HCT116 (cell line): ENCODE measurements at regions not wholly inside any gene's neighbourhood (a gene's known extent, or its start where the extent isn't known, plus 50 kb on each side); places are given as distances from the start of the nearest gene placed in this dataset.

Experiments
- ATAC-seq: fragments of 200-7000 bp; cut with Tn5 transposase; 2 replicates; pipeline ENCODE4 v1.9.1; 2020; ENCODE audit warnings: mild to moderate bottlenecking, moderate library complexity
- BruUV-seq: library from RNA; stranded (reverse); fragments of 400-500 nt; replicated peaks from 2 replicates; lab custom pipeline; 2021; lab: Mats Ljungman, UMichigan
- CTCF ChIA-PET: fragments of 300-600 bp; sonication (Branson Sonifier 250); formaldehyde crosslinking; loops from one replicate; lab custom pipeline; 2021; ENCODE audit warnings: antibody characterized with exemption; lab: Charles Lee
- POLR2A ChIA-PET: fragments of 300-600, 350-600 bp; sonication (Branson Sonifier 250); formaldehyde crosslinking; loops from one replicate; lab custom pipeline; 2021; ENCODE audit warnings: antibody characterized with exemption; lab: Charles Lee
- RAD21 ChIA-PET, 2 experiments: fragments of 300-600 bp; sonication (Branson Sonifier 250); formaldehyde crosslinking; loops; one replicate each; lab custom pipeline; 2023; ENCODE audit warnings: low total read pairs in 2 of 2; ENCODE audit not compliant: uncharacterized antibody in 2 of 2, unreplicated experiment in 2 of 2, low non-redundant PET in 1 of 2; lab: Charles Lee
- DNase-seq: peaks from one replicate; pipeline ENCODE4 v3.0.0-alpha.2; 2010; ENCODE audit warnings: low read depth, low spot score
- H2AFZ ChIP-seq: fragments of 200-600 bp; shearing (Covaris generic), sonication (generic); 2 replicates; pipeline ENCODE4 v1.6.1; 2017; ENCODE audit warnings: low read depth, mixed run types, mixed read lengths, antibody characterized with exemption, low read length; ENCODE audit not compliant: poor library complexity, severe bottlenecking
- H3K27ac ChIP-seq: 2 replicates; pipeline ENCODE4 v1.5.1; 2012; ENCODE audit warnings: low read depth, low read length
- H3K27me3 ChIP-seq: fragments of 200-600 bp; sonication (generic); 2 replicates; pipeline ENCODE4 v1.6.1; 2016; ENCODE audit warnings: mixed run types, low read length, mixed read lengths; ENCODE audit not compliant: insufficient read depth
- H3K36me3 ChIP-seq, 2 experiments: fragments of 200-500 bp in 1 of 2; fragments of 200-600 bp in 1 of 2; sonication (Bioruptor generic) in 1 of 2; sonication (generic) in 1 of 2; 2 replicates each; pipeline versions ENCODE4 v1.5.1 to v1.6.1; 2014 to 2016; ENCODE audit warnings: low read length in 2 of 2, inconsistent platforms in 1 of 2, mixed read lengths in 1 of 2, mixed run types in 1 of 2; ENCODE audit not compliant: insufficient read depth in 2 of 2, control insufficient read depth in 1 of 2
- H3K4me1 ChIP-seq, 2 experiments: fragments of 200-600 bp in 1 of 2; sonication (generic) in 1 of 2; 2 replicates each; pipeline versions ENCODE4 v1.5.1 to v1.6.1; 2012 to 2017; ENCODE audit warnings: low read length in 2 of 2, inconsistent platforms in 1 of 2, mild to moderate bottlenecking in 1 of 2, mixed read lengths in 1 of 2, mixed run types in 1 of 2, moderate library complexity in 1 of 2; ENCODE audit not compliant: insufficient read depth in 2 of 2, control insufficient read depth in 1 of 2
- H3K4me2 ChIP-seq: fragments of 200-600 bp; sonication (generic); 2 replicates; pipeline ENCODE4 v1.6.1; 2017; ENCODE audit warnings: mixed run types, low read length, mixed read lengths
- H3K4me3 ChIP-seq, 2 experiments: fragments of 200-600 bp in 1 of 2; sonication (generic) in 1 of 2; replicated peaks in 1 of 2; 2 replicates each; pipeline ENCODE4 v1.5.1; 2011 to 2016; ENCODE audit warnings: low read length in 2 of 2, control low read depth in 1 of 2, low read depth in 1 of 2, mild to moderate bottlenecking in 1 of 2, mixed read lengths in 1 of 2, mixed run types in 1 of 2
- H3K79me2 ChIP-seq: fragments of 200-600 bp; sonication (generic); 2 replicates; pipeline ENCODE4 v1.6.1; 2017; ENCODE audit warnings: mild to moderate bottlenecking, mixed run types, low read length, moderate library complexity, mixed read lengths; ENCODE audit not compliant: insufficient read depth
- H3K9ac ChIP-seq: fragments of 200-600 bp; sonication (generic); 2 replicates; pipeline ENCODE4 v1.6.1; 2016; ENCODE audit warnings: low read length, mixed read lengths
- H3K9me2 ChIP-seq: fragments of 200-600 bp; sonication (generic), shearing (Covaris generic); 2 replicates; pipeline ENCODE4 v1.6.1; 2017; ENCODE audit warnings: mixed run types, mild to moderate bottlenecking, moderate library complexity; ENCODE audit not compliant: insufficient read depth
- H3K9me3 ChIP-seq, 2 experiments: fragments of 200-500 bp in 1 of 2; fragments of 200-600 bp in 1 of 2; sonication (Bioruptor generic) in 1 of 2; sonication (generic) in 1 of 2; 2 replicates each; pipeline ENCODE4 v1.6.1; 2014 to 2017; ENCODE audit warnings: low read length in 2 of 2, mixed read lengths in 2 of 2, inconsistent platforms in 1 of 2, low read depth in 1 of 2, mild to moderate bottlenecking in 1 of 2, mixed run types in 1 of 2, moderate library complexity in 1 of 2; ENCODE audit not compliant: control insufficient read depth in 1 of 2, insufficient read depth in 1 of 2
- H4K20me1 ChIP-seq: fragments of 200-600 bp; sonication (generic), shearing (Covaris generic); 2 replicates; pipeline ENCODE4 v1.6.1; 2017; ENCODE audit warnings: mixed run types, mild to moderate bottlenecking, moderate library complexity; ENCODE audit not compliant: insufficient read depth
- CEBPB ChIP-seq: IDR thresholded peaks from 2 replicates; pipeline ENCODE4 v1.6.1; 2012; ENCODE audit warnings: low read depth
- ELF1 ChIP-seq: IDR thresholded peaks from 2 replicates; pipeline ENCODE4 v1.6.1; 2012; ENCODE audit warnings: low read depth, borderline replicate concordance
- EZH2 ChIP-seq: fragments of 200-600 bp; sonication (generic); IDR thresholded peaks from 2 replicates; pipeline ENCODE4 v1.6.1; 2017; ENCODE audit warnings: antibody characterized with exemption, mixed run types
- POLR2A ChIP-seq: IDR thresholded peaks from 2 replicates; pipeline ENCODE4 v1.7.0; 2011; ENCODE audit warnings: borderline replicate concordance; ENCODE audit not compliant: insufficient read depth, insufficient read length; ENCODE audit errors: extremely low read depth
- POLR2AphosphoS5 ChIP-seq: IDR thresholded peaks from 2 replicates; pipeline ENCODE4 v1.6.1; 2011; ENCODE audit warnings: mild to moderate bottlenecking, low read depth, low read length, moderate library complexity
- SIN3A ChIP-seq: IDR thresholded peaks from 2 replicates; pipeline ENCODE4 v1.6.1; 2012; ENCODE audit warnings: low read depth
- SP1 ChIP-seq: IDR thresholded peaks from 2 replicates; pipeline ENCODE4 v1.6.1; 2012; ENCODE audit warnings: low read depth
- TCF7L2 ChIP-seq: IDR thresholded peaks from 2 replicates; pipeline ENCODE4 v1.7.0; 2011; ENCODE audit warnings: borderline replicate concordance, inconsistent platforms; ENCODE audit not compliant: insufficient read depth, insufficient read length; ENCODE audit errors: extremely low read depth
- intact Hi-C: fragments of 100-400 bp; cut with micrococcal nuclease; formaldehyde crosslinking; loops from 2 replicates; pipeline ENCODE4 v1.10.0; 2022
- TF ChIP-seq, protein P1 (sequence below): IDR thresholded peaks from 2 replicates; pipeline ENCODE4 v1.6.1; 2012
- TF ChIP-seq, protein P2 (sequence below): IDR thresholded peaks from 2 replicates; pipeline ENCODE4 v1.6.1; 2012; ENCODE audit warnings: low read depth

DNA sequence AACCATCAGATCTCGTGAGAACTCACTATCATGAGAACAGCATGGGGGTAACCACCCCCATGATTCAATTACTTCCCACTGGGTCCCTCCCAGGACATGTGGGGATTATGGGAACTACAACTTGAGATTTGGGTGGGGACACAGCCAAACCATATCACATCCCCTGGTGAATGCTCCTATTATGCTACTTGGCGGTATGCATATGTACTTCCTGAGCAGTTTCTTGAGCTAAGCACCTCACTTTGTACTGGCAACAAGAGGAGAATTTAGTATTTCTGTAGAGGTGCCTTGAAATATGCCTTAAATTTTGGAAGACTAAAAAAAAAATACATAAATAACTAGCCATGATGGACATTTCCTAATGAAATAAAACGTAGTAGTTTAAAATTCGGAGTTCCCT lies 327.2 kb upstream of the CITED2 start:
- DNase-seq = no peak
- Histone ChIP-seq H3K4me2 (no peak overlapping the region), H3K4me3 (no peak overlapping the region), H3K9ac (no peak overlapping the region), H3K27me3 (no peaks in the 10 kb centered on the region), H3K9me2 (no peaks in the 10 kb centered on the region), H3K4me1 (no peaks in the 10 kb centered on the region), H2AFZ (no peak overlapping the region), H3K79me2 (no peaks in the 10 kb centered on the region), H3K9me3 (no peaks in the 10 kb centered on the region), H3K27ac (no peak overlapping the region), H3K36me3 (no peaks in the 10 kb centered on the region), H4K20me1 (no peaks in the 10 kb centered on the region)
- ChIA-PET POLR2A (no interaction called here), RAD21 (no interaction called here), CTCF (no interaction called here)
- TF ChIP-seq CEBPB = no peak
- TF ChIP-seq, protein P1, sequence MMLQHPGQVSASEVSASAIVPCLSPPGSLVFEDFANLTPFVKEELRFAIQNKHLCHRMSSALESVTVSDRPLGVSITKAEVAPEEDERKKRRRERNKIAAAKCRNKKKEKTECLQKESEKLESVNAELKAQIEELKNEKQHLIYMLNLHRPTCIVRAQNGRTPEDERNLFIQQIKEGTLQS = no peak
- no peak for TF ChIP-seq TCF7L2
- TF ChIP-seq POLR2AphosphoS5 = no peak
- no peak for TF ChIP-seq POLR2A
- TF ChIP-seq, protein P2, sequence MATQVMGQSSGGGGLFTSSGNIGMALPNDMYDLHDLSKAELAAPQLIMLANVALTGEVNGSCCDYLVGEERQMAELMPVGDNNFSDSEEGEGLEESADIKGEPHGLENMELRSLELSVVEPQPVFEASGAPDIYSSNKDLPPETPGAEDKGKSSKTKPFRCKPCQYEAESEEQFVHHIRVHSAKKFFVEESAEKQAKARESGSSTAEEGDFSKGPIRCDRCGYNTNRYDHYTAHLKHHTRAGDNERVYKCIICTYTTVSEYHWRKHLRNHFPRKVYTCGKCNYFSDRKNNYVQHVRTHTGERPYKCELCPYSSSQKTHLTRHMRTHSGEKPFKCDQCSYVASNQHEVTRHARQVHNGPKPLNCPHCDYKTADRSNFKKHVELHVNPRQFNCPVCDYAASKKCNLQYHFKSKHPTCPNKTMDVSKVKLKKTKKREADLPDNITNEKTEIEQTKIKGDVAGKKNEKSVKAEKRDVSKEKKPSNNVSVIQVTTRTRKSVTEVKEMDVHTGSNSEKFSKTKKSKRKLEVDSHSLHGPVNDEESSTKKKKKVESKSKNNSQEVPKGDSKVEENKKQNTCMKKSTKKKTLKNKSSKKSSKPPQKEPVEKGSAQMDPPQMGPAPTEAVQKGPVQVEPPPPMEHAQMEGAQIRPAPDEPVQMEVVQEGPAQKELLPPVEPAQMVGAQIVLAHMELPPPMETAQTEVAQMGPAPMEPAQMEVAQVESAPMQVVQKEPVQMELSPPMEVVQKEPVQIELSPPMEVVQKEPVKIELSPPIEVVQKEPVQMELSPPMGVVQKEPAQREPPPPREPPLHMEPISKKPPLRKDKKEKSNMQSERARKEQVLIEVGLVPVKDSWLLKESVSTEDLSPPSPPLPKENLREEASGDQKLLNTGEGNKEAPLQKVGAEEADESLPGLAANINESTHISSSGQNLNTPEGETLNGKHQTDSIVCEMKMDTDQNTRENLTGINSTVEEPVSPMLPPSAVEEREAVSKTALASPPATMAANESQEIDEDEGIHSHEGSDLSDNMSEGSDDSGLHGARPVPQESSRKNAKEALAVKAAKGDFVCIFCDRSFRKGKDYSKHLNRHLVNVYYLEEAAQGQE = no peak
- no peak for TF ChIP-seq ELF1
- TF ChIP-seq SP1 = no peak
- TF ChIP-seq EZH2 = no peak
- TF ChIP-seq SIN3A = no peak
- intact Hi-C loops = no loop called here
- no TSS peak for BruUV-seq
- ATAC-seq = no peak
